ENCODE measurements at regions not wholly inside any gene's neighbourhood (a gene's known extent, or its start where the extent isn't known, plus 50 kb on each side); places are given as distances from the start of the nearest gene placed in this dataset.

DNA sequence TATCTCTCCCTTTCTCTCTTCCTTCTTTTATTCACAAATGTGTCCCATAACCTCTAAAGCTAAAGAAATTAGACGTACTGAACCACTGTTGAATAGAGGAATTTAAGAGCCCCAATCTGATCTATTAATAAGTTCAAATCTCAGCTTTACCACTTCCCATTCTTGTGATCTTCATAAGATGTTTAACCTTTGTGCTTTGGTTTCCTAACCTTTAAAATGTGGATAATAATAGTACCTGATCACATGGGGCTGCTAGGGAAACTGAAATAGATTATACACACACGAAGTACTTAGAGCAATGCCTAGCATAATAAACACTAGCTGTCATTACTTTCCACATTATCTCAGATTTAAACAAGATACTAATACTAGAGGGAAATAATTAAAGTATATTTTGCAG is 324.3 kb upstream of the SEMA6A start:
- TF ChIP-seq JUN (IDR thresholded peaks at IDR 0.05; ENCODE audit: borderline replicate concordance, insufficient read depth, insufficient read length, low read depth), result no peak
- TF ChIP-seq EZH2 (IDR thresholded peaks at IDR 0.05; ENCODE audit: borderline replicate concordance, low read depth, low read length, severe bottlenecking), result no peak
- TF ChIP-seq FOS (IDR thresholded peaks at IDR 0.05; ENCODE audit: borderline replicate concordance, insufficient read depth, low read length), result no peak
- no peak for TF ChIP-seq GATA2 (IDR thresholded peaks at IDR 0.05; ENCODE audit: insufficient read depth, insufficient read length, low read depth, low read length)
- no peak for TF ChIP-seq MYC (IDR thresholded peaks at IDR 0.05; ENCODE audit: low read depth, low read length)
- no peak for TF ChIP-seq POLR2A (IDR thresholded peaks at IDR 0.05; ENCODE audit: low read depth, low read length)
- TF ChIP-seq, protein P1, sequence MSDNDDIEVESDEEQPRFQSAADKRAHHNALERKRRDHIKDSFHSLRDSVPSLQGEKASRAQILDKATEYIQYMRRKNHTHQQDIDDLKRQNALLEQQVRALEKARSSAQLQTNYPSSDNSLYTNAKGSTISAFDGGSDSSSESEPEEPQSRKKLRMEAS (IDR thresholded peaks at IDR 0.05; ENCODE audit: insufficient read depth, insufficient read length), result no peak
- TF ChIP-seq, protein P2, sequence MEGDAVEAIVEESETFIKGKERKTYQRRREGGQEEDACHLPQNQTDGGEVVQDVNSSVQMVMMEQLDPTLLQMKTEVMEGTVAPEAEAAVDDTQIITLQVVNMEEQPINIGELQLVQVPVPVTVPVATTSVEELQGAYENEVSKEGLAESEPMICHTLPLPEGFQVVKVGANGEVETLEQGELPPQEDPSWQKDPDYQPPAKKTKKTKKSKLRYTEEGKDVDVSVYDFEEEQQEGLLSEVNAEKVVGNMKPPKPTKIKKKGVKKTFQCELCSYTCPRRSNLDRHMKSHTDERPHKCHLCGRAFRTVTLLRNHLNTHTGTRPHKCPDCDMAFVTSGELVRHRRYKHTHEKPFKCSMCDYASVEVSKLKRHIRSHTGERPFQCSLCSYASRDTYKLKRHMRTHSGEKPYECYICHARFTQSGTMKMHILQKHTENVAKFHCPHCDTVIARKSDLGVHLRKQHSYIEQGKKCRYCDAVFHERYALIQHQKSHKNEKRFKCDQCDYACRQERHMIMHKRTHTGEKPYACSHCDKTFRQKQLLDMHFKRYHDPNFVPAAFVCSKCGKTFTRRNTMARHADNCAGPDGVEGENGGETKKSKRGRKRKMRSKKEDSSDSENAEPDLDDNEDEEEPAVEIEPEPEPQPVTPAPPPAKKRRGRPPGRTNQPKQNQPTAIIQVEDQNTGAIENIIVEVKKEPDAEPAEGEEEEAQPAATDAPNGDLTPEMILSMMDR (IDR thresholded peaks at IDR 0.05; ENCODE audit: extremely low read depth in 1 of 2, insufficient read depth in 1 of 2, low read depth in 1 of 2, low read length in 2 of 2), result no peak
- TF ChIP-seq POLR2AphosphoS5 (IDR thresholded peaks at IDR 0.05; ENCODE audit: insufficient read depth, low read depth, low read length), result no peak
- Histone ChIP-seq H3K4me2 (ENCODE audit: insufficient read depth, low read length) (no peak overlapping the region), H3K9me3 (replicated peaks; ENCODE audit: control insufficient read depth, insufficient read depth, low read length) (no peaks in the 10 kb centered on the region), H2AFZ (ENCODE audit: low read depth, low read length) (no peak overlapping the region), H3K9ac (replicated peaks; ENCODE audit: extremely low read depth, insufficient read depth, low read length) (no peak overlapping the region), H3K27ac (ENCODE audit: insufficient read depth, low read depth, low read length) (no peak overlapping the region), H3K27me3 (ENCODE audit: control insufficient read depth in 2 of 2, insufficient read depth in 2 of 2, low read length in 2 of 2) (no peaks in the 10 kb centered on the region), H3K9me1 (replicated peaks; ENCODE audit: control insufficient read depth, extremely low read depth, insufficient read depth, low read length) (no peaks in the 10 kb centered on the region), H3K36me3 (ENCODE audit: control insufficient read depth in 2 of 2, extremely low read depth in 1 of 2, insufficient read depth in 2 of 2, low read length in 2 of 2) (no peaks in the 10 kb centered on the region), H3K79me2 (ENCODE audit: control insufficient read depth, insufficient read depth, low read length) (no peaks in the 10 kb centered on the region), H3K4me1 (ENCODE audit: control insufficient read depth, extremely low read depth, insufficient read depth, low read length) (no peaks in the 10 kb centered on the region), H4K20me1 (replicated peaks; ENCODE audit: control insufficient read depth, extremely low read depth, insufficient read depth, low read length) (no peaks in the 10 kb centered on the region), H3K4me3 (replicated peaks in 1 of 3; ENCODE audit: insufficient read depth in 1 of 3, low read depth in 1 of 3, low read length in 3 of 3) (no peak overlapping the region)
- no TSS peak for BruUV-seq (replicated peaks)
- FAIRE-seq (no peak), DNase-seq (ENCODE audit: low read depth, low spot score) (no peak)
- ChIA-PET POLR2A (no interaction called here), CTCF (no interaction called here)
- intact Hi-C loops (cut with micrococcal nuclease), result no loop called here
- dilution Hi-C loops (cut with MboI; ENCODE audit: extremely low pct_ligation_motif_present, low sequenced_read_pairs), result no loop called here
